HCT116 (cell line): ENCODE measurements at regions not wholly inside any gene's neighbourhood (a gene's known extent, or its start where the extent isn't known, plus 50 kb on each side); places are given as distances from the start of the nearest gene placed in this dataset.

ENCODE experiments used
- ATAC-seq: fragments of 200-7000 bp; cut with Tn5 transposase; 2 replicates; pipeline ENCODE4 v1.9.1; 2020; ENCODE audit warnings: mild to moderate bottlenecking, moderate library complexity
- BruUV-seq: library from RNA; stranded (reverse); fragments of 400-500 nt; replicated peaks from 2 replicates; lab custom pipeline; 2021; lab: Mats Ljungman, UMichigan
- CTCF ChIA-PET: fragments of 300-600 bp; sonication (Branson Sonifier 250); formaldehyde crosslinking; loops from one replicate; lab custom pipeline; 2021; ENCODE audit warnings: antibody characterized with exemption; lab: Charles Lee
- POLR2A ChIA-PET: fragments of 300-600, 350-600 bp; sonication (Branson Sonifier 250); formaldehyde crosslinking; loops from one replicate; lab custom pipeline; 2021; ENCODE audit warnings: antibody characterized with exemption; lab: Charles Lee
- RAD21 ChIA-PET, 2 experiments: fragments of 300-600 bp; sonication (Branson Sonifier 250); formaldehyde crosslinking; loops; one replicate each; lab custom pipeline; 2023; ENCODE audit warnings: low total read pairs in 2 of 2; ENCODE audit not compliant: uncharacterized antibody in 2 of 2, unreplicated experiment in 2 of 2, low non-redundant PET in 1 of 2; lab: Charles Lee
- DNase-seq: peaks from one replicate; pipeline ENCODE4 v3.0.0-alpha.2; 2010; ENCODE audit warnings: low read depth, low spot score
- H2AFZ ChIP-seq: fragments of 200-600 bp; shearing (Covaris generic), sonication (generic); 2 replicates; pipeline ENCODE4 v1.6.1; 2017; ENCODE audit warnings: low read depth, mixed run types, mixed read lengths, antibody characterized with exemption, low read length; ENCODE audit not compliant: poor library complexity, severe bottlenecking
- H3K27ac ChIP-seq: 2 replicates; pipeline ENCODE4 v1.5.1; 2012; ENCODE audit warnings: low read depth, low read length
- H3K27me3 ChIP-seq: fragments of 200-600 bp; sonication (generic); 2 replicates; pipeline ENCODE4 v1.6.1; 2016; ENCODE audit warnings: mixed run types, low read length, mixed read lengths; ENCODE audit not compliant: insufficient read depth
- H3K36me3 ChIP-seq, 2 experiments: fragments of 200-500 bp in 1 of 2; fragments of 200-600 bp in 1 of 2; sonication (Bioruptor generic) in 1 of 2; sonication (generic) in 1 of 2; 2 replicates each; pipeline versions ENCODE4 v1.5.1 to v1.6.1; 2014 to 2016; ENCODE audit warnings: low read length in 2 of 2, inconsistent platforms in 1 of 2, mixed read lengths in 1 of 2, mixed run types in 1 of 2; ENCODE audit not compliant: insufficient read depth in 2 of 2, control insufficient read depth in 1 of 2
- H3K4me1 ChIP-seq, 2 experiments: fragments of 200-600 bp in 1 of 2; sonication (generic) in 1 of 2; 2 replicates each; pipeline versions ENCODE4 v1.5.1 to v1.6.1; 2012 to 2017; ENCODE audit warnings: low read length in 2 of 2, inconsistent platforms in 1 of 2, mild to moderate bottlenecking in 1 of 2, mixed read lengths in 1 of 2, mixed run types in 1 of 2, moderate library complexity in 1 of 2; ENCODE audit not compliant: insufficient read depth in 2 of 2, control insufficient read depth in 1 of 2
- H3K4me2 ChIP-seq: fragments of 200-600 bp; sonication (generic); 2 replicates; pipeline ENCODE4 v1.6.1; 2017; ENCODE audit warnings: mixed run types, low read length, mixed read lengths
- H3K4me3 ChIP-seq, 2 experiments: fragments of 200-600 bp in 1 of 2; sonication (generic) in 1 of 2; replicated peaks in 1 of 2; 2 replicates each; pipeline ENCODE4 v1.5.1; 2011 to 2016; ENCODE audit warnings: low read length in 2 of 2, control low read depth in 1 of 2, low read depth in 1 of 2, mild to moderate bottlenecking in 1 of 2, mixed read lengths in 1 of 2, mixed run types in 1 of 2
- H3K79me2 ChIP-seq: fragments of 200-600 bp; sonication (generic); 2 replicates; pipeline ENCODE4 v1.6.1; 2017; ENCODE audit warnings: mild to moderate bottlenecking, mixed run types, low read length, moderate library complexity, mixed read lengths; ENCODE audit not compliant: insufficient read depth
- H3K9ac ChIP-seq: fragments of 200-600 bp; sonication (generic); 2 replicates; pipeline ENCODE4 v1.6.1; 2016; ENCODE audit warnings: low read length, mixed read lengths
- H3K9me2 ChIP-seq: fragments of 200-600 bp; sonication (generic), shearing (Covaris generic); 2 replicates; pipeline ENCODE4 v1.6.1; 2017; ENCODE audit warnings: mixed run types, mild to moderate bottlenecking, moderate library complexity; ENCODE audit not compliant: insufficient read depth
- H3K9me3 ChIP-seq, 2 experiments: fragments of 200-500 bp in 1 of 2; fragments of 200-600 bp in 1 of 2; sonication (Bioruptor generic) in 1 of 2; sonication (generic) in 1 of 2; 2 replicates each; pipeline ENCODE4 v1.6.1; 2014 to 2017; ENCODE audit warnings: low read length in 2 of 2, mixed read lengths in 2 of 2, inconsistent platforms in 1 of 2, low read depth in 1 of 2, mild to moderate bottlenecking in 1 of 2, mixed run types in 1 of 2, moderate library complexity in 1 of 2; ENCODE audit not compliant: control insufficient read depth in 1 of 2, insufficient read depth in 1 of 2
- H4K20me1 ChIP-seq: fragments of 200-600 bp; sonication (generic), shearing (Covaris generic); 2 replicates; pipeline ENCODE4 v1.6.1; 2017; ENCODE audit warnings: mixed run types, mild to moderate bottlenecking, moderate library complexity; ENCODE audit not compliant: insufficient read depth
- EGR1 ChIP-seq: IDR thresholded peaks from 2 replicates; pipeline ENCODE4 v1.6.1; 2012; ENCODE audit warnings: low read depth
- ELF1 ChIP-seq: IDR thresholded peaks from 2 replicates; pipeline ENCODE4 v1.6.1; 2012; ENCODE audit warnings: low read depth, borderline replicate concordance
- EZH2 ChIP-seq: fragments of 200-600 bp; sonication (generic); IDR thresholded peaks from 2 replicates; pipeline ENCODE4 v1.6.1; 2017; ENCODE audit warnings: antibody characterized with exemption, mixed run types
- EZH2phosphoT487 ChIP-seq: fragments of 200-600 bp; IDR thresholded peaks from 2 replicates; pipeline ENCODE4 v1.6.1; 2018; ENCODE audit warnings: antibody characterized with exemption, borderline replicate concordance
- RAD21 ChIP-seq: IDR thresholded peaks from 2 replicates; pipeline ENCODE4 v1.6.1; 2012; ENCODE audit warnings: low read depth, mild to moderate bottlenecking
- SIN3A ChIP-seq: IDR thresholded peaks from 2 replicates; pipeline ENCODE4 v1.6.1; 2012; ENCODE audit warnings: low read depth
- YY1 ChIP-seq: IDR thresholded peaks from 2 replicates; pipeline ENCODE4 v1.6.1; 2011; ENCODE audit warnings: low read length, low read depth, moderate library complexity, mild to moderate bottlenecking; ENCODE audit not compliant: insufficient replicate concordance; ENCODE audit errors: extremely low read depth
- intact Hi-C: fragments of 100-400 bp; cut with micrococcal nuclease; formaldehyde crosslinking; loops from 2 replicates; pipeline ENCODE4 v1.10.0; 2022
- TF ChIP-seq, protein P1 (sequence below), 3 experiments: fragments of 200-600 bp in 1 of 3; sonication (generic) in 1 of 3; IDR thresholded peaks in 2 of 3; conservative IDR thresholded peaks in 1 of 3; 2 replicates each; pipeline ENCODE4 v1.5.1; 2012 to 2017; ENCODE audit warnings: low read depth in 2 of 3, low read length in 2 of 3, antibody characterized with exemption in 1 of 3, borderline replicate concordance in 1 of 3, control low read depth in 1 of 3, mild to moderate bottlenecking in 1 of 3, mixed read lengths in 1 of 3, mixed run types in 1 of 3, moderate library complexity in 1 of 3; ENCODE audit not compliant: insufficient read depth in 1 of 3
- TF ChIP-seq, protein P2 (sequence below): IDR thresholded peaks from 2 replicates; pipeline ENCODE4 v1.6.1; 2012
- TF ChIP-seq, protein P3 (sequence below): IDR thresholded peaks from 2 replicates; pipeline ENCODE4 v1.6.1; 2012

DNA sequence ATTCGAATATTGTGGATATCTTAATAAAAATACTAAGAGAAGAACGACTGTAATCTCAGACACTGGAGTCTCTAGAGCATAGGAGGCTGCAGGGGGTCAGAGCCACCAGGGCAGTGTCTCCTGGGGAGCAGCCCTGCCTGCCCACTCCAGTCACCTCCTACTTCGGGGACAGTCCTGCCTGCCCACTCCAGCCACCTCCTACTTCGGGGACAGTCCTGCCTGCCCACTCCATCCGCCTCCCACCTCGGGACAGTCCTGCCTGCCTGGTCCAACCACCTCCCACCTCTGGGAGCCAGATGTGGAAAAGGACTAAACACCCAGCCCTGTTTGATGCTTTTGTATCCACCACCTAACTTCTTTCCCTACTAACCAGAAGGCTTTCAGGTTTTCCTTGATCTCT, 350.1 kb upstream of the SMIM21 start:
- no peaks in the 10 kb centered on the region for H3K9me3 ChIP-seq
- no peaks in the 10 kb centered on the region for H3K4me1 ChIP-seq
- no peak overlapping the region for H2AFZ ChIP-seq
- H3K27me3 ChIP-seq: peaks cover 9% of the 10 kb centered on the region; the same call in 1 of the 2 replicates
- no peak overlapping the region for H3K27ac ChIP-seq
- H3K79me2 ChIP-seq: no peaks in the 10 kb centered on the region
- ATAC-seq (no peak), DNase-seq (no peak)
- intact Hi-C loops: no loop called here
- H3K9ac ChIP-seq: no peak overlapping the region
- H3K36me3 ChIP-seq: no peaks in the 10 kb centered on the region
- ChIA-PET RAD21 (no interaction called here), POLR2A (no interaction called here), CTCF (no interaction called here)
- no peak overlapping the region for H3K4me3 ChIP-seq
- TF ChIP-seq RAD21: no peak
- TF ChIP-seq, protein P1, sequence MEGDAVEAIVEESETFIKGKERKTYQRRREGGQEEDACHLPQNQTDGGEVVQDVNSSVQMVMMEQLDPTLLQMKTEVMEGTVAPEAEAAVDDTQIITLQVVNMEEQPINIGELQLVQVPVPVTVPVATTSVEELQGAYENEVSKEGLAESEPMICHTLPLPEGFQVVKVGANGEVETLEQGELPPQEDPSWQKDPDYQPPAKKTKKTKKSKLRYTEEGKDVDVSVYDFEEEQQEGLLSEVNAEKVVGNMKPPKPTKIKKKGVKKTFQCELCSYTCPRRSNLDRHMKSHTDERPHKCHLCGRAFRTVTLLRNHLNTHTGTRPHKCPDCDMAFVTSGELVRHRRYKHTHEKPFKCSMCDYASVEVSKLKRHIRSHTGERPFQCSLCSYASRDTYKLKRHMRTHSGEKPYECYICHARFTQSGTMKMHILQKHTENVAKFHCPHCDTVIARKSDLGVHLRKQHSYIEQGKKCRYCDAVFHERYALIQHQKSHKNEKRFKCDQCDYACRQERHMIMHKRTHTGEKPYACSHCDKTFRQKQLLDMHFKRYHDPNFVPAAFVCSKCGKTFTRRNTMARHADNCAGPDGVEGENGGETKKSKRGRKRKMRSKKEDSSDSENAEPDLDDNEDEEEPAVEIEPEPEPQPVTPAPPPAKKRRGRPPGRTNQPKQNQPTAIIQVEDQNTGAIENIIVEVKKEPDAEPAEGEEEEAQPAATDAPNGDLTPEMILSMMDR (IDR thresholded peaks at IDR 0.05 in 2 of 3, conservative IDR thresholded peaks at IDR 0.05 in 1 of 3; ENCODE audit: borderline replicate concordance in 1 of 3, insufficient read depth in 1 of 3, low read depth in 2 of 3, low read length in 2 of 3): no peak
- TF ChIP-seq SIN3A: no peak
- TF ChIP-seq, protein P2, sequence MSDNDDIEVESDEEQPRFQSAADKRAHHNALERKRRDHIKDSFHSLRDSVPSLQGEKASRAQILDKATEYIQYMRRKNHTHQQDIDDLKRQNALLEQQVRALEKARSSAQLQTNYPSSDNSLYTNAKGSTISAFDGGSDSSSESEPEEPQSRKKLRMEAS: no peak
- TF ChIP-seq ELF1: no peak
- no peak for TF ChIP-seq EZH2phosphoT487
- TF ChIP-seq EGR1: no peak
- TF ChIP-seq, protein P3, sequence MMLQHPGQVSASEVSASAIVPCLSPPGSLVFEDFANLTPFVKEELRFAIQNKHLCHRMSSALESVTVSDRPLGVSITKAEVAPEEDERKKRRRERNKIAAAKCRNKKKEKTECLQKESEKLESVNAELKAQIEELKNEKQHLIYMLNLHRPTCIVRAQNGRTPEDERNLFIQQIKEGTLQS: no peak
- no peak for TF ChIP-seq EZH2
- TF ChIP-seq YY1: no peak
- no peaks in the 10 kb centered on the region for H3K9me2 ChIP-seq
- no peak overlapping the region for H3K4me2 ChIP-seq
- no peaks in the 10 kb centered on the region for H4K20me1 ChIP-seq
- no TSS peak for BruUV-seq
